Gastrocnemius medialis (tissue), 4 donors: ENCODE measurements at regions not wholly inside any gene's neighbourhood (a gene's known extent, or its start where the extent isn't known, plus 50 kb on each side); places are given as distances from the start of the nearest gene placed in this dataset.

Experiments used
- ATAC-seq, 2 donors: fragments of 150-250 bp; one replicate each; pipeline ENCODE4 v1.9.1; 2016
- DNase-seq, 2 donors: peaks; one replicate each; pipeline ENCODE4 v3.0.0-alpha.2; 2019
- H3K27ac ChIP-seq, 4 donors: fragments of 200-600 bp; sonication (generic); 1 replicate in 1 of 4; 2 replicates in 3 of 4; pipeline ENCODE4 v1.5.1; 2016 to 2018; ENCODE audit warnings: mild to moderate bottlenecking in 2 of 4, moderate library complexity in 1 of 4
- H3K27me3 ChIP-seq, 3 donors: fragments of 200-600 bp; sonication (generic) in 2 of 3; 1 replicate in 1 of 3; 2 replicates in 2 of 3; pipeline versions ENCODE4 v1.5.1 to v1.6.0; 2016 to 2019; ENCODE audit warnings: mild to moderate bottlenecking in 1 of 3, moderate library complexity in 1 of 3
- H3K36me3 ChIP-seq, 2 donors: fragments of 200-600 bp; sonication (generic) in 1 of 2; one replicate each; pipeline ENCODE4 v1.5.1; 2017 to 2018
- H3K4me1 ChIP-seq, 2 donors: fragments of 200-600 bp; sonication (generic) in 1 of 2; one replicate each; pipeline ENCODE4 v1.5.1; 2016 to 2017; ENCODE audit warnings: mild to moderate bottlenecking in 2 of 2
- H3K4me3 ChIP-seq, 4 donors: fragments of 200-600 bp; sonication (generic) in 3 of 4; 1 replicate in 1 of 4; 2 replicates in 3 of 4; pipeline ENCODE4 v1.5.1; 2016 to 2019; ENCODE audit warnings: mild to moderate bottlenecking in 2 of 4
- H3K9me3 ChIP-seq, 3 donors: fragments of 200-600 bp; sonication (generic) in 2 of 3; 1 replicate in 1 of 3; 2 replicates in 2 of 3; pipeline ENCODE4 v1.5.1; 2016 to 2019
- CTCF ChIP-seq, 5 experiments: fragments of 450-650 bp in 3 of 5; fragments of 200-600 bp in 2 of 5; sonication (generic) in 2 of 5; IDR thresholded peaks in 4 of 5; conservative IDR thresholded peaks in 1 of 5; 1 replicate in 4 of 5; 2 replicates in 1 of 5; pipeline ENCODE4 v1.5.1; 2016 to 2019; ENCODE audit warnings: antibody characterized with exemption in 5 of 5, mild to moderate bottlenecking in 3 of 5, moderate library complexity in 3 of 5
- POLR2A ChIP-seq, 2 donors: fragments of 450-650 bp; IDR thresholded peaks; one replicate each; pipeline ENCODE4 v1.6.1; 2017; ENCODE audit warnings: antibody characterized with exemption in 2 of 2, mild to moderate bottlenecking in 2 of 2, moderate library complexity in 2 of 2
- in situ Hi-C, 4 donors: fragments of 200-750 bp; cut with MboI; loops; one replicate each; pipeline versions ENCODE4 v1.15.0 to v1.8.0; 2017; ENCODE audit warnings: low sequenced_read_pairs in 4 of 4
- intact Hi-C: fragments of 100-400 bp; cut with DNase I; formaldehyde crosslinking; loops from one replicate; pipeline ENCODE4 v1.15.1; 2023; ENCODE audit warnings: low total_unique reads

- Histone ChIP-seq H3K9me3 (no peaks in the 10 kb centered on the region), H3K27ac (no peak overlapping the region), H3K27me3 (no peaks in the 10 kb centered on the region), H3K36me3 (no peaks in the 10 kb centered on the region), H3K4me3 (no peak overlapping the region), H3K4me1 (no peaks in the 10 kb centered on the region)
- no peak for ATAC-seq
- TF ChIP-seq POLR2A (IDR thresholded peaks at IDR 0.05) (no peak), CTCF (IDR thresholded peaks at IDR 0.05 in 4 of 5, conservative IDR thresholded peaks at IDR 0.05 in 1 of 5) (no peak)
- intact Hi-C loops (no loop called here), in situ Hi-C loops (no loop called here)
- no peak for DNase-seq
Observed at GRCh38 chr12:74322792-74323191, 214.8 kb upstream of the ATXN7L3B start.

DNA sequence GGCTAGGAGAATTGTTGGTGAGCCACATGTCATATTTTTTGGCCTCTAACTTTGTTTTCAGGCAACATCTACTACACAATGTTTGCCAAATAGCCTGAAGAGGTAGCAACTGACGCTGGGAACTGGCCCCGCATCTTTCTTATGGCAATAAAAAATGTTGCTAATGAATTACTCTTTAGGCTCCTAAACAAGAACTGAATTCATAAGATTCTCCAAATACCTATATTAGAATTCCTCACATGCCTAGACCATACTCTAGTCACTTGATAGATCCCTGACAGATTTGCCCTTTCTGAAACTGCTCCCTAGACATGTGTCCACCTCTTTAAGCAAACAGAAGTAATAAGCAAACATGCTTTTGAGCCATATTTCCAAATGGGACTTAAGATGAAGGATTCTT lies 209.0 kb upstream of the ATXN7L3B start:
- Histone ChIP-seq H3K9me3 (no peaks in the 10 kb centered on the region), H3K27ac (no peak overlapping the region), H3K4me3 (no peak overlapping the region), H3K4me1 (no peaks in the 10 kb centered on the region), H3K27me3 (no peaks in the 10 kb centered on the region), H3K36me3 (no peaks in the 10 kb centered on the region)
- no peak for ATAC-seq
- intact Hi-C loops, result no loop called here
- in situ Hi-C loops, result no loop called here
- DNase-seq, result no peak
- TF ChIP-seq CTCF (IDR thresholded peaks at IDR 0.05 in 4 of 5, conservative IDR thresholded peaks at IDR 0.05 in 1 of 5), result no peak
- no peak for TF ChIP-seq POLR2A (IDR thresholded peaks at IDR 0.05)

GRCh38 chr12:74334780-74335179 lies 202.9 kb upstream of the ATXN7L3B start:
- in situ Hi-C loops, result no loop called here

DNA sequence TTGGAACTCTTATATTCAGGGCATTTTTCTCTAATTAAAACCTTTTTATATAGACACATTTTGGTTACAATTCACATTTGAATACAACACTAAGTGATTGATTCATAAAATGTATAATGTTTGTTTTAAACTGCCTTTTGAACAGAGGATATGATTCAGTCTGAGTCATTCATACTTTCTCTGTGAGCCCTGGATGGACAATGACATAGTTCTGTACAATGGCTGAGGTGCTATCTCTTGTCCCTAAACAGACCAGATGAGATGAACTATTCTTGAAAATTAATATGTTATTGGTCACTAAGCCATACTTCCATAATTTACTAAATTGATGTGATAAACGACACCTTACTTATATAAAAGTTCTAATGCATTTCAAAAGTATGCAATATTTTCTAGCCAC lies 199.7 kb upstream of the ATXN7L3B start:
- intact Hi-C loops (no loop called here), in situ Hi-C loops (no loop called here)
- DNase-seq (no peak), ATAC-seq (no peak)
- H3K4me3 ChIP-seq, result no peak overlapping the region
- no peaks in the 10 kb centered on the region for H3K4me1 ChIP-seq
- H3K9me3 ChIP-seq, result no peaks in the 10 kb centered on the region
- H3K27ac ChIP-seq, result no peak overlapping the region
- H3K27me3 ChIP-seq, result no peaks in the 10 kb centered on the region
- TF ChIP-seq CTCF (IDR thresholded peaks at IDR 0.05 in 4 of 5, conservative IDR thresholded peaks at IDR 0.05 in 1 of 5) (no peak), POLR2A (IDR thresholded peaks at IDR 0.05) (no peak)
- no peaks in the 10 kb centered on the region for H3K36me3 ChIP-seq

More at GRCh38 chr12:74334780-74335179, 202.9 kb upstream of the ATXN7L3B start:
- ATAC-seq, result no peak
- no peak for DNase-seq
- no peaks in the 10 kb centered on the region for H3K4me1 ChIP-seq
- H3K36me3 ChIP-seq, result no peaks in the 10 kb centered on the region
- no peak overlapping the region for H3K4me3 ChIP-seq
- no peak overlapping the region for H3K27ac ChIP-seq
- H3K27me3 ChIP-seq, result no peaks in the 10 kb centered on the region
- H3K9me3 ChIP-seq, result no peaks in the 10 kb centered on the region
- no peak for TF ChIP-seq POLR2A (IDR thresholded peaks at IDR 0.05)
- TF ChIP-seq CTCF (IDR thresholded peaks at IDR 0.05 in 4 of 5, conservative IDR thresholded peaks at IDR 0.05 in 1 of 5), result no peak
- intact Hi-C loops, result no loop called here

- ATAC-seq (no peak), DNase-seq (no peak)
- Histone ChIP-seq H3K4me3 (no peak overlapping the region), H3K27me3 (no peaks in the 10 kb centered on the region), H3K36me3 (no peaks in the 10 kb centered on the region), H3K4me1 (no peaks in the 10 kb centered on the region), H3K9me3 (no peaks in the 10 kb centered on the region), H3K27ac (no peak overlapping the region)
- in situ Hi-C loops (no loop called here), intact Hi-C loops (no loop called here)
- TF ChIP-seq CTCF (IDR thresholded peaks at IDR 0.05 in 4 of 5, conservative IDR thresholded peaks at IDR 0.05 in 1 of 5), result no peak
- no peak for TF ChIP-seq POLR2A (IDR thresholded peaks at IDR 0.05)
Observed at GRCh38 chr12:74339211-74339610, 198.4 kb upstream of the ATXN7L3B start.
